ENCODE measurements at regions not wholly inside any gene's neighbourhood (a gene's known extent, or its start where the extent isn't known, plus 50 kb on each side); places are given as distances from the start of the nearest gene placed in this dataset.
"Not testable (repeated sequence)": the region's sequence is repeated elsewhere in the genome, so short reads cannot be mapped to it uniquely, and the experiment has no call there.

DNA sequence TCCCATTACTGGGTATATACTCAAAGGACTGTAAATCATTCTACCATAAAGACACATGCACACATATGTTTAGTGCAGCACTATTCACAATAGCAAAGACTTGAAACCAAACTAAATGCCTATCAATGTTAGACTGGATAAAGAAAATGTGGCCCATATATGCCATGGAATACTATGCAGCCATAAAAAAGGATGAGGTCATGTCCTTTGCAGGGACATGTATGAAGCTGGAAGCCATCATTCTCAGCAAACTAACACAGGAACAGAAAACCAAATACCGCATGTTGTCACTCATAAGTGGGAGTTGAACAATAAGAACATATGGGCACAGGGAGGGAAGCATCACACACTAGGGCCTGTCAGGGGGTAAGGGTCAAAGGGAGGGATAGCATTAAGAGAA lies 1172.4 kb upstream of the ADGRB3 start:
- not testable (repeated sequence) for H4K91ac ChIP-seq (ENCODE audit: low read depth, low read length, poor library complexity); DNase-seq (ENCODE audit: low spot score); H2BK12ac ChIP-seq (ENCODE audit: low read length); H3K9ac ChIP-seq (ENCODE audit: low read depth, low read length, poor library complexity); H3K18ac ChIP-seq (ENCODE audit: low read length); H2AFZ ChIP-seq (ENCODE audit: low read length); H3K4me1 ChIP-seq (ENCODE audit: control insufficient read depth in 2 of 2, insufficient read depth in 1 of 2, low read depth in 1 of 2, low read length in 2 of 2); H3K36me3 ChIP-seq (replicated peaks in 1 of 2; ENCODE audit: control insufficient read depth in 2 of 2, insufficient read depth in 2 of 2, low read length in 2 of 2); H3K9me3 ChIP-seq (replicated peaks in 1 of 2; ENCODE audit: control insufficient read depth in 2 of 2, insufficient read depth in 1 of 2, low read depth in 1 of 2, low read length in 2 of 2); H3K79me1 ChIP-seq (ENCODE audit: low read depth, low read length); H2BK15ac ChIP-seq (ENCODE audit: low read length); H3K4me3 ChIP-seq (ENCODE audit: low read length in 2 of 2); H2BK5ac ChIP-seq (ENCODE audit: low read length); H3K23ac ChIP-seq (ENCODE audit: low read depth, low read length, poor library complexity); H3K14ac ChIP-seq (ENCODE audit: low read length); H3K27me3 ChIP-seq (ENCODE audit: control insufficient read depth in 3 of 3, insufficient read depth in 3 of 3, low read depth in 1 of 3, low read length in 3 of 3); H3K4ac ChIP-seq (ENCODE audit: low read length); H2AK5ac ChIP-seq (ENCODE audit: low read depth, low read length); H2BK120ac ChIP-seq (ENCODE audit: low read depth, low read length); H3K27ac ChIP-seq (replicated peaks; ENCODE audit: low read length); H3K4me2 ChIP-seq (ENCODE audit: insufficient read depth, low read length, poor library complexity, severe bottlenecking); H4K8ac ChIP-seq (ENCODE audit: low read depth, low read length)
- WGBS, 2 donors (ENCODE audit: extremely low coverage in 2 of 2, insufficient read length in 2 of 2, insufficient replicate concordance in 1 of 2): no CpG with 5 or more reads among the region's 1 CpG

DNA sequence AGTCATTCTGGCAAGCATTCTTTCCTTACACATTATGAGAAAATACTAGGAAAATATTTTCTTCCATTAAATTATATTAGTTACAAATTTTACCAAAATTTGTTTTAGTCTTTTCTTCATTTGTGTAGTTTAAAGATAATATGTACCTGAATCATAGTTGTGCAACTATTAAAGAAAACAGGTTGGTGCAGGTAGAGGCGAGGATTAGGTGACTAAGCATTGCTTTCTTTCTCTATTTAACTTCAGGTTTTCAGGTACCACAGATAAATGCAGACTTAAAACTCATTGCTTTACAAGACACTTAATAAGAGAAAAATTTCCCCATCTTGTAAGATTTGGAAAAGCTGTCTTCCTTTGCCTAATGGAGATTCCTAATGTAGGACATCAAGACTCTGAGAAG lies 1175.5 kb upstream of the ADGRB3 start:
- no peak for DNase-seq (ENCODE audit: low spot score)
- Histone ChIP-seq H3K9me3 (replicated peaks in 1 of 2; ENCODE audit: control insufficient read depth in 2 of 2, insufficient read depth in 1 of 2, low read depth in 1 of 2, low read length in 2 of 2) (peaks cover 3 to 5% of the 10 kb centered on the region in 2 donors), H4K91ac (ENCODE audit: low read depth, low read length, poor library complexity) (no peak overlapping the region), H3K27me3 (ENCODE audit: control insufficient read depth in 3 of 3, insufficient read depth in 3 of 3, low read depth in 1 of 3, low read length in 3 of 3) (no peaks in the 10 kb centered on the region), H3K4me2 (ENCODE audit: insufficient read depth, low read length, poor library complexity, severe bottlenecking) (no peak overlapping the region), H2AK5ac (ENCODE audit: low read depth, low read length) (no peak overlapping the region), H3K27ac (replicated peaks; ENCODE audit: low read length) (no peak overlapping the region), H3K4me1 (ENCODE audit: control insufficient read depth in 2 of 2, insufficient read depth in 1 of 2, low read depth in 1 of 2, low read length in 2 of 2) (no peaks in the 10 kb centered on the region), H3K14ac (ENCODE audit: low read length) (no peak overlapping the region), H3K18ac (ENCODE audit: low read length) (no peak overlapping the region), H3K36me3 (replicated peaks in 1 of 2; ENCODE audit: control insufficient read depth in 2 of 2, insufficient read depth in 2 of 2, low read length in 2 of 2) (no peaks in the 10 kb centered on the region), H3K79me1 (ENCODE audit: low read depth, low read length) (no peaks in the 10 kb centered on the region), H2AFZ (ENCODE audit: low read length) (no peak overlapping the region), H2BK15ac (ENCODE audit: low read length) (no peak overlapping the region), H2BK12ac (ENCODE audit: low read length) (no peak overlapping the region), H2BK5ac (ENCODE audit: low read length) (no peak overlapping the region), H3K23ac (ENCODE audit: low read depth, low read length, poor library complexity) (no peak overlapping the region), H3K4ac (ENCODE audit: low read length) (no peak overlapping the region), H2BK120ac (ENCODE audit: low read depth, low read length) (no peak overlapping the region), H3K9ac (ENCODE audit: low read depth, low read length, poor library complexity) (no peak overlapping the region), H3K4me3 (ENCODE audit: low read length in 2 of 2) (no peak overlapping the region), H4K8ac (ENCODE audit: low read depth, low read length) (no peak overlapping the region)
- no CpG with 5 or more reads among the region's 1 CpG for WGBS, 2 donors (ENCODE audit: extremely low coverage in 2 of 2, insufficient read length in 2 of 2, insufficient replicate concordance in 1 of 2)

DNA sequence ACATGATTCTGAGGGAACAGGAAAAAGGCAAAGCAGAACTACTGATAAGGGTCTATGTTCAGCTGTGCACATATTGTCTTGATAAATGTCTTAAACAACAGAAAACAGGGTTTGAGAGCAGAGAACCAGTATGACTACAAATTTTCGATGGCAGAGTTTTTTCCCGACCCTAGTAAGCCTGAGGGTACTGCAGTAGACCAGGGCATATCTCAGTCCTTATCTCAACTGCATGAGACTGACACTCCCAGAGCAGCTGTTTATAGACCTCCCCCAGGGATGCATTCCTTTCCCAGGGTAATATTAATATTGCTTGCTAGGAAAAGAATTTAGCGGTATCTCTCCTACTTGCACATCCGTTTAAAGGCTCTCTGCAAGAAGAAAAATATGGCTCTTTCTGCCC lies 1176.8 kb upstream of the ADGRB3 start:
- H2AK5ac ChIP-seq (ENCODE audit: low read depth, low read length): no peak overlapping the region
- H3K4me2 ChIP-seq (ENCODE audit: insufficient read depth, low read length, poor library complexity, severe bottlenecking): no peak overlapping the region
- no peaks in the 10 kb centered on the region for H3K27me3 ChIP-seq (ENCODE audit: control insufficient read depth in 3 of 3, insufficient read depth in 3 of 3, low read depth in 1 of 3, low read length in 3 of 3)
- H2BK120ac ChIP-seq (ENCODE audit: low read depth, low read length): no peak overlapping the region
- no peak for DNase-seq (ENCODE audit: low spot score)
- peaks cover 3 to 5% of the 10 kb centered on the region in 2 donors for H3K9me3 ChIP-seq (replicated peaks in 1 of 2; ENCODE audit: control insufficient read depth in 2 of 2, insufficient read depth in 1 of 2, low read depth in 1 of 2, low read length in 2 of 2)
- H2BK12ac ChIP-seq (ENCODE audit: low read length): no peak overlapping the region
- H2BK5ac ChIP-seq (ENCODE audit: low read length): no peak overlapping the region
- H3K18ac ChIP-seq (ENCODE audit: low read length): no peak overlapping the region
- H3K36me3 ChIP-seq (replicated peaks in 1 of 2; ENCODE audit: control insufficient read depth in 2 of 2, insufficient read depth in 2 of 2, low read length in 2 of 2): no peaks in the 10 kb centered on the region
- no peak overlapping the region for H3K4ac ChIP-seq (ENCODE audit: low read length)
- no peak overlapping the region for H4K8ac ChIP-seq (ENCODE audit: low read depth, low read length)
- H2BK15ac ChIP-seq (ENCODE audit: low read length): no peak overlapping the region
- no peak overlapping the region for H3K14ac ChIP-seq (ENCODE audit: low read length)
- H3K4me1 ChIP-seq (ENCODE audit: control insufficient read depth in 2 of 2, insufficient read depth in 1 of 2, low read depth in 1 of 2, low read length in 2 of 2): no peaks in the 10 kb centered on the region
- H4K91ac ChIP-seq (ENCODE audit: low read depth, low read length, poor library complexity): no peak overlapping the region
- H3K4me3 ChIP-seq (ENCODE audit: low read length in 2 of 2): no peak overlapping the region
- WGBS, 2 donors (ENCODE audit: extremely low coverage in 2 of 2, insufficient read length in 2 of 2, insufficient replicate concordance in 1 of 2): no CpG with 5 or more reads among the region's 4 CpGs
- H3K23ac ChIP-seq (ENCODE audit: low read depth, low read length, poor library complexity): no peak overlapping the region
- no peak overlapping the region for H3K27ac ChIP-seq (replicated peaks; ENCODE audit: low read length)
- no peaks in the 10 kb centered on the region for H3K79me1 ChIP-seq (ENCODE audit: low read depth, low read length)
- H3K9ac ChIP-seq (ENCODE audit: low read depth, low read length, poor library complexity): no peak overlapping the region
- H2AFZ ChIP-seq (ENCODE audit: low read length): no peak overlapping the region

DNA sequence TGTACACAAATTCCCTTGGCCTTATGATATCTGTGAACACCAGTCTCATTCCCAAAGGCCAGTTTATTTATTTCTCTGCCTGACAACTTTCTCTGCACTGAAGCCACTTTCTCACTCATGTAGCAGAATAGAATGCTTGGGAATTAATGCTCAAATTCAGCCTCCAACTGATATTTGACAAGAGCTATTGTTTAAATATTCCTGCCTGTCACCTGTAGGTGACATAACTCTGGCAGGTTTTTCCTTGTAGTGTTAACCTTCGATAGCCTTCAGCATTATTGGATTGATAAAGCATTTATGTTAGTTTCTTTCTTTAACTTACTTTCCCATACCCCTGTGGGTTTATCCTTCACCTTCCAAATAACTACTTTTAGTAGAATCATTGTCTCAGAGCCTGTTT lies 1183.2 kb upstream of the ADGRB3 start:
- DNase-seq (ENCODE audit: low spot score): no peak
- H2AFZ ChIP-seq (ENCODE audit: low read length): no peak overlapping the region
- no peak overlapping the region for H3K23ac ChIP-seq (ENCODE audit: low read depth, low read length, poor library complexity)
- no peak overlapping the region for H3K9ac ChIP-seq (ENCODE audit: low read depth, low read length, poor library complexity)
- no peaks in the 10 kb centered on the region for H3K9me3 ChIP-seq (replicated peaks in 1 of 2; ENCODE audit: control insufficient read depth in 2 of 2, insufficient read depth in 1 of 2, low read depth in 1 of 2, low read length in 2 of 2)
- no peak overlapping the region for H3K4me3 ChIP-seq (ENCODE audit: low read length in 2 of 2)
- H3K27ac ChIP-seq (replicated peaks; ENCODE audit: low read length): no peak overlapping the region
- H3K4ac ChIP-seq (ENCODE audit: low read length): no peak overlapping the region
- H2BK120ac ChIP-seq (ENCODE audit: low read depth, low read length): no peak overlapping the region
- H3K4me2 ChIP-seq (ENCODE audit: insufficient read depth, low read length, poor library complexity, severe bottlenecking): no peak overlapping the region
- no peak overlapping the region for H2BK15ac ChIP-seq (ENCODE audit: low read length)
- no peak overlapping the region for H2BK5ac ChIP-seq (ENCODE audit: low read length)
- no peak overlapping the region for H4K8ac ChIP-seq (ENCODE audit: low read depth, low read length)
- no CpG with 5 or more reads among the region's 1 CpG for WGBS, 2 donors (ENCODE audit: extremely low coverage in 2 of 2, insufficient read length in 2 of 2, insufficient replicate concordance in 1 of 2)
- H2BK12ac ChIP-seq (ENCODE audit: low read length): no peak overlapping the region
- H4K91ac ChIP-seq (ENCODE audit: low read depth, low read length, poor library complexity): no peak overlapping the region
- no peaks in the 10 kb centered on the region for H3K79me1 ChIP-seq (ENCODE audit: low read depth, low read length)
- H3K27me3 ChIP-seq (ENCODE audit: control insufficient read depth in 3 of 3, insufficient read depth in 3 of 3, low read depth in 1 of 3, low read length in 3 of 3): no peaks in the 10 kb centered on the region
- H3K14ac ChIP-seq (ENCODE audit: low read length): no peak overlapping the region
- no peaks in the 10 kb centered on the region for H3K4me1 ChIP-seq (ENCODE audit: control insufficient read depth in 2 of 2, insufficient read depth in 1 of 2, low read depth in 1 of 2, low read length in 2 of 2)
- H2AK5ac ChIP-seq (ENCODE audit: low read depth, low read length): no peak overlapping the region
- H3K36me3 ChIP-seq (replicated peaks in 1 of 2; ENCODE audit: control insufficient read depth in 2 of 2, insufficient read depth in 2 of 2, low read length in 2 of 2): no peaks in the 10 kb centered on the region
- no peak overlapping the region for H3K18ac ChIP-seq (ENCODE audit: low read length)

Measured in neuronal stem cell (in vitro differentiated cells).